Epithelial cell of proximal tubule (primary cell): ENCODE measurements at regions not wholly inside any gene's neighbourhood (a gene's known extent, or its start where the extent isn't known, plus 50 kb on each side); places are given as distances from the start of the nearest gene placed in this dataset.

ENCODE experiments used
- DNase-seq: peaks from one replicate; pipeline ENCODE4 v3.0.0-alpha.2; 2011; ENCODE audit warnings: low read depth
- H3K4me3 ChIP-seq: 2 replicates; pipeline ENCODE4 v1.5.1; 2011; ENCODE audit warnings: low read depth, mild to moderate bottlenecking, low read length
- CTCF ChIP-seq: conservative IDR thresholded peaks from 2 replicates; pipeline ENCODE4 v1.5.1; 2012; ENCODE audit warnings: low read depth, mild to moderate bottlenecking, low read length

- DNase-seq = no peak
- no peak overlapping the region for H3K4me3 ChIP-seq
- TF ChIP-seq CTCF = no peak
These were observed 312.9 kb upstream of the PRR16 start for GRCh38 chr5:120151181-120151580.

- no peak for DNase-seq
- H3K4me3 ChIP-seq = no peak overlapping the region
- no peak for TF ChIP-seq CTCF
These were observed 312.3 kb upstream of the PRR16 start for GRCh38 chr5:120151825-120152224.

GRCh38 chr5:120152472-120152871 lies 311.6 kb upstream of the PRR16 start:
- no peak overlapping the region for H3K4me3 ChIP-seq
- TF ChIP-seq CTCF = no peak
- DNase-seq = peak; percentile 44

- no peak for DNase-seq
- no peak for TF ChIP-seq CTCF
These were observed 311.2 kb upstream of the PRR16 start for GRCh38 chr5:120152931-120153330.

GRCh38 chr5:120153551-120153950 lies 310.5 kb upstream of the PRR16 start:
- H3K4me3 ChIP-seq = no peak overlapping the region
- TF ChIP-seq CTCF = no peak
- no peak for DNase-seq

More at GRCh38 chr5:120152931-120153330, 311.2 kb upstream of the PRR16 start:
- H3K4me3 ChIP-seq = no peak overlapping the region

- no peak for TF ChIP-seq CTCF
- no peak for DNase-seq
- H3K4me3 ChIP-seq = no peak overlapping the region
These were observed 308.2 kb upstream of the PRR16 start for GRCh38 chr5:120155873-120156272.

GRCh38 chr5:120158211-120158610 lies 305.9 kb upstream of the PRR16 start:
- no peak overlapping the region for H3K4me3 ChIP-seq
- DNase-seq = no peak
- no peak for TF ChIP-seq CTCF
